ENCODE measurements at regions not wholly inside any gene's neighbourhood (a gene's known extent, or its start where the extent isn't known, plus 50 kb on each side); places are given as distances from the start of the nearest gene placed in this dataset.
"Not testable (repeated sequence)": the region's sequence is repeated elsewhere in the genome, so short reads cannot be mapped to it uniquely, and the experiment has no call there.

- H3K4me3 ChIP-seq (ENCODE audit: low read depth, low read length); DNase-seq (ENCODE audit: low read depth): not testable (repeated sequence)
Measured at GRCh38 chr1:149227933-149228665, 124.7 kb upstream of the NBPF9 start.

DNA sequence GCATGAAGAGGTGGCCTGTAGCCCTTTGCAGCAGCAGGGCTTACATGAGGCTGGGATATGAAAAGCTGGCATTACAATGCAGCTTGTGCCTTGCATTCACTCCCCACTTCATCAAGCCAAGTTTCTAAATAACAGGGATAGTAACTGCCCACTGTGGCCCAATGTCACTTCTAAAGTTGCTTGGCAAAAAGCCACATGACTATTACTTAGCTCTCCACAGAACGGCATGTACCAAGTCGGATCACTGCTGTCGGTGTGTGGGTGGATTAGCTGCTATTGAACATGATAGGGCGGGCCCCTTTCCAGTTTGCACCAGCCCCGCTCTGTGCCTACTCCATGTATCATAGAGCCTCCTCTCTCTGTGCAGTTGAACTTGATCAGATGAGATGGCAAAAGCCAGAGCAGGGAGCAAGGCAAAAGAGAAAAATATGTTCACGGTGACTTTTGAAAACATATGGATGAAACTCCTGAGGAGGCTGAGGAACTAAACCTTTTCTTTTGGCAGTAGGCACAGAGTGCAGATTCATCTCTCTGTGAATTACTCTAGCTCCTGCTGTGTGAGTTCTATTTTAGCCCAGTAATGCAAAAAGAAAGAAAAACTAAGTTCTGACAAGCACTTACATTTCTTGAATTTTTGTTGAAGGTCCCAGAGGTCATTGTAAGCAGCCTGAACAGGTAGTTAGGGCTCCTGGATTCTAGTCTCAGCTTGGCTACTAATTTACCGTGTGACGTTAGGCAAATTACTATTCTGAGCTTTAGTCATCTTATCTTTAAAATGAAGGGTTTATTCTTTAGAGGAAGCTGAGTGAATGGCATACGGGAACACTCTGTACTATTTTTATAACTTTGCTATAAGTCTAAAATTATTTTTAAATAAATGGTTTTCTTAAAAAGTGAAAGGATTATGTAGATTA lies 125.6 kb upstream of the NBPF9 start:
- not testable (repeated sequence) for DNase-seq (ENCODE audit: low read depth); H3K4me3 ChIP-seq (ENCODE audit: low read depth, low read length)

DNA sequence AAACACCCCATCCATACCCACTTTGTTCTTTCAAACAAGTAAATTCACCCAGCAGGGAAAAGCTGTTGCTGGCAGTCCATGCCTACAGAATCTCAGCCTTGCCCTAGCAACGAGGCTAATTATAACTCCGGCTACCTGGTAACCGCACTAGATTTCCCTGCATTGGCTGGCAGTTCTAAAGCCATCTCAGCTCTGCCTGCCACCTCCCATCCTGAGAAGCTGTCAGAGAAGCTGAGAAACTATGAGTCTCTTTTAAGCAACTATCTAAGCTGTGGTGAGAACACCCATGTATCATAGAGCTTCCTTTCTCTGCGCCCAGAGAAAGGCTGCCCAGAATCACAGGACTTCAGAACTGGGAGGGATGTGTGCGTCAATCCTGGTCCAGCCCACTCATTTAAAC lies 126.5 kb upstream of the NBPF9 start:
- not testable (repeated sequence) for H3K4me3 ChIP-seq (ENCODE audit: low read depth, low read length); DNase-seq (ENCODE audit: low read depth)

- H3K4me3 ChIP-seq (ENCODE audit: low read depth, low read length); DNase-seq (ENCODE audit: low read depth): not testable (repeated sequence)
Measured at GRCh38 chr1:149234926-149235914, 131.9 kb upstream of the NBPF9 start.

DNA sequence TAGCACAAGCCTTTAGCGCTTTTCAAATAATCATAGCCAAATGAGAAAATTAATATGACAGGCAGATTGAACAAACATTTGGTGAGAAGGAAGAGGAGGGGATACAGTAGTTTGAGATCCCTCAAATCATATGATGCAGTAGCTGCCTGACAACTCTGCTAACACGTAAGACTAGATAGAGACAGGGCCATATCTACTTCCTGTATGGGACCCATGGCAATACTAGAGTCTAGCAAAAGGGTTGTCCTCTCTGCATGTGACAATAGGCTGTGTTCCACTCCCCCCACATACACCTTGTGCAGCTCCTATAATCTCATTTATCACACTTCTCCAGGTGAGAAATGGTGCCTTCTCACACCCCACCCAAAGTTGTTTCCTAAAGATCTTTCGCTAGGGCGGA lies 134.2 kb upstream of the NBPF9 start:
- not testable (repeated sequence) for H3K4me3 ChIP-seq (ENCODE audit: low read depth, low read length); DNase-seq (ENCODE audit: low read depth)

GRCh38 chr1:149239897-149240508 lies 136.7 kb upstream of the NBPF9 start:
- H3K4me3 ChIP-seq (ENCODE audit: low read depth, low read length); DNase-seq (ENCODE audit: low read depth): not testable (repeated sequence)

GRCh38 chr1:149240530-149240929 lies 137.2 kb upstream of the NBPF9 start:
- DNase-seq (ENCODE audit: low read depth); H3K4me3 ChIP-seq (ENCODE audit: low read depth, low read length): not testable (repeated sequence)

- not testable (repeated sequence) for H3K4me3 ChIP-seq (ENCODE audit: low read depth, low read length); DNase-seq (ENCODE audit: low read depth)
Measured at GRCh38 chr1:149241272-149241671, 137.9 kb upstream of the NBPF9 start.

- not testable (repeated sequence) for H3K4me3 ChIP-seq (ENCODE audit: low read depth, low read length); DNase-seq (ENCODE audit: low read depth)
Measured at GRCh38 chr1:149243572-149243971, 140.2 kb upstream of the NBPF9 start.

GRCh38 chr1:149244621-149245020 lies 141.3 kb upstream of the NBPF9 start:
- H3K4me3 ChIP-seq (ENCODE audit: low read depth, low read length); DNase-seq (ENCODE audit: low read depth): not testable (repeated sequence)

- not testable (repeated sequence) for DNase-seq (ENCODE audit: low read depth); H3K4me3 ChIP-seq (ENCODE audit: low read depth, low read length)
Measured at GRCh38 chr1:149246212-149246611, 142.9 kb upstream of the NBPF9 start.

DNA sequence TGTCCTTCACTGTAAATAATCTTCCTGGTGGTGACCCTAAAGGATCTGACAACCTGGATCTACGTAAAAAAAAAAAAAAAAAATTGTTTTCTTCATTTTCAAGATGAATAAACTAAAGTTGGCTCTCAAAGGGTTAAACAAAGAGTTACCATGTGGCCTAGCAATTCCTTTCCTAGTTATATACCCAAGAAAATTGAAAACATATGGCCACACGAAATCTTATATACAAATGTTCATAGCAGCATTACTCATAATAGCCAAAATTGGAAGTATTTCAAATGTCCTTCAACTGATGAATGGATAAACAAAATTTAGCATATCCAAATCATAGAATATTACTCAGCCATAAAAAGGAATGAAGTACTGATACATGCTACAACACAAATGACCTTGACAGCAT lies 145.3 kb upstream of the NBPF9 start:
- DNase-seq (ENCODE audit: low read depth); H3K4me3 ChIP-seq (ENCODE audit: low read depth, low read length): not testable (repeated sequence)

GRCh38 chr1:149249850-149250467 lies 146.6 kb upstream of the NBPF9 start:
- H3K4me3 ChIP-seq (ENCODE audit: low read depth, low read length); DNase-seq (ENCODE audit: low read depth): not testable (repeated sequence)

DNA sequence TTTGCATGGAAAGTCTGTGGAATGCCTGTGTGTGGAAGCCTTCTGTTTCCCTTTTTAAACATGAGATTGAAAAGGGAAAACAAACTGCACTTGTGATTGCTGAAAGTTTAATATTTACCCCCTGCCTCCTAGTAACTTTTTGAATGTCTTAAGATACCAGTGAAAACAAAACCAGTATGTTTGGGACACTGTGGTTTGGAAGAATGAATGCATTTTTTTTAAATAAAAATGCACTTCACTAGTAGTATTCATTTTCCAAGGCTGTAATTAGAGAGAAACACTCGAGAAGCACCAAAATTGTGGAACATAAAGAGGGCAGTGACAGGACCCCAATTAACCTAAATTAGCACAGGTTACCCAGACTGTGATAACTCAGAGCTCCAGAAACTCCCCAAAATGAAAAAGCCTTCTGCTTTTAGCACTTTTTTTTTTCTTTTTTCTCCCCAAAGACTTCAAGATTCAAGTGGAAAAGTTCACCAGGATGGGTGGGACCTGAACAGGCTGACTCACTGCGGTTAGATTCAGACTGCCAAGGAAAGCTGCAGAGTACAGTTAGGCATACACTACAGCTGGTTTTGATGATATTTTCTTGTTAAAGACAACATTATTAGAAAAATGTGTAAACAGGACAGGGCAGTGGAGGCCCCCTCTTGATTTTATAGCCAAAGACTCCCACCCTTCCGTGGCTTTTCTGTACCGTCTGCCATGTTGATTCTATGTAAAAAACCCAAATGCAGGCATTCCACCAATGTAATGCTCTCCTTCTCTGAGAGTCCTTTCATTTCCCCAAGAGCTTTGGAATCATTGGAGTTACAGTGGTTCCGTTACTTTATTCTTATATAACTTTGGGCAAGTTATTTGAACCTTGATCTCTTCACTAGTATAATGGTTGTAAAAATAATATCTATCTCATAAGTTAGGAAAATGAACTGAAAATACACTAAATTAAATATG lies 151.8 kb upstream of the NBPF9 start:
- DNase-seq (ENCODE audit: low read depth); H3K4me3 ChIP-seq (ENCODE audit: low read depth, low read length): not testable (repeated sequence)

DNA sequence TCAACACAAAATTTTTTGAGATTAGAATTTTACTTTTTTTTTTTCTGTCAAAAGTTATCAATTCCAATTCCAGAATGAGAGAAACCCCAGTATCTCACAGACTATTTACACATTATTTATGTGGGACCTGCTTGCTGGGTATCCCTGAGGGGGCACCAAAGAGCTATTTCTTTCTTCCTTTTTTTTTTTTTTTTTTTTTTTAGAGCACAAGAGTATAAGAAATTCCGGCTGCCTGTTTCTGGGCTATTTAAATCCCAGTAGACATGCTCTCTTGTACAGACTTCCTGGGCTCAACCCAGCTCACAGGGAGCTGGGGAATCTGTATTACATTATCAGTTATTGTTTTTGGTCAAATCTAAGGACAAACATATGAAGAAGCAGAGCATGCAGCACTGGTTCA lies 156.9 kb upstream of the NBPF9 start:
- H3K4me3 ChIP-seq (ENCODE audit: low read depth, low read length); DNase-seq (ENCODE audit: low read depth): not testable (repeated sequence)

GRCh38 chr1:149260736-149261340 lies 157.5 kb upstream of the NBPF9 start:
- not testable (repeated sequence) for H3K4me3 ChIP-seq (ENCODE audit: low read depth, low read length); DNase-seq (ENCODE audit: low read depth)

GRCh38 chr1:149267287-149267686 lies 163.9 kb upstream of the NBPF9 start:
- H3K4me3 ChIP-seq (ENCODE audit: low read depth, low read length); DNase-seq (ENCODE audit: low read depth): not testable (repeated sequence)
